GM12864 (cell line): ENCODE measurements at regions not wholly inside any gene's neighbourhood (a gene's known extent, or its start where the extent isn't known, plus 50 kb on each side); places are given as distances from the start of the nearest gene placed in this dataset.

ENCODE experiments used
- DNase-seq: peaks from one replicate; pipeline ENCODE4 v3.0.0-alpha.2; 2011; ENCODE audit warnings: low read depth
- H3K4me3 ChIP-seq: 2 replicates; pipeline ENCODE4 v1.5.1; 2011; ENCODE audit warnings: mild to moderate bottlenecking, low read depth, low read length, control low read depth
- CTCF ChIP-seq: IDR thresholded peaks from 2 replicates; pipeline ENCODE4 v1.5.1; 2011; ENCODE audit warnings: low read depth, mild to moderate bottlenecking, moderate library complexity, low read length, control low read depth, inconsistent platforms; ENCODE audit errors: missing control alignments

DNA sequence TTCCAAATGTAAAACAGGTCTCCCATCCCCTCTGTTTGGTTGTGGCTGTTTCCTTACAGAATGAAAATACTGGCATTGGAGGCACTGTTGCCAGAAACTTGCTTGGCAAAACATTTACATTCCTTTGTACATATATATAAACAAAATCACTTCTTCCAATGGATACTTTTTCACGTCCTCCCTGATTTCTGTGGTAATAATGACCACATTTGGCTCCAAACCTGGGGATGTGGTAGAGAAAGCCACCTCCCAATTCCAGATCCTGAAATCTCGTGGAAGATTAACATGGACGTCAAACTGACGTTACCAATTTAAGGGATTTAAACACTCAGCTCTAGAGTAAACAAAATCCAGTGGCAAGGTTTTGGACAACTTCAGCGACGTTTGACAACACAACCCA lies 370.8 kb upstream of the ZFHX3 start:
- DNase-seq, result no peak
- no peak for TF ChIP-seq CTCF
- H3K4me3 ChIP-seq, result no peak overlapping the region

DNA sequence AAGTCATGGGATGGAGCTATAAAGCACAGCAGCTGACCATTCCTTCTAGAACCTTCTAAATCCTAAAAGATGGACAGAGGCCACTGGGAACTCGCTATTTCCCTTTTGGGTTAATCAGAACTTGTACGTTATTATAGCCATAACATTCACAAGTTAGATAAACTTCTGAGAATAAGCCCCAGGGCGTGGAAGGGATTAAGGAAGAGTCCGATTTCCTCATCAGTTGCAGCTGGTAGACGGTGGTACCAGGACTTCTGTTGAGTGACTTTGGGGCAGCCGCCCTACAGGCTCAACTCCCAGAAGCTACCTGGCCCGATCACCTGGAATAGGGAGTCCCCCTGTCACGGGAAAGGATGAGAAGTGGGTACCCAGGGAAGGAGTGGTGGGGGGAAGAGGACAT lies 370.1 kb upstream of the ZFHX3 start:
- H3K4me3 ChIP-seq, result no peak overlapping the region
- TF ChIP-seq CTCF, result no peak
- no peak for DNase-seq

DNA sequence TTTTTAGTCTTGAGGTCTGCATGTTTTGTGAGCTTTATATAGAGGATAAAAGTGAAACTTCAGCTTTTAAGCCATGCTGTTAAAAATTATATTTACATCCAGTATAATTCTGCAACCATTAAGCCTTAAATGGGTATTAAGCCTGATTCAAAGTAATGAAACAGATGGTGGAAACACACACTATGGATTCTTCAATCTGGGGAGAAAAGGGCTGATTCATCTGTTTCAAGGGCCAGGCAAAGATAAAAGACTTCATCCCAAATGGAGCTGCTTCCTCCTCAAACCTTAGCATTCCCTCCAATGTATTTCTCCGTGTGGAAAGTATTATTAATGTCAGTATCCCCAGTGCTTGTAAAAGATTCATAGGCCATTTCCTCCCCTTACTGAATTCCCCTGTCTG lies 367.4 kb upstream of the ZFHX3 start:
- DNase-seq, result no peak
- TF ChIP-seq CTCF, result no peak

DNA sequence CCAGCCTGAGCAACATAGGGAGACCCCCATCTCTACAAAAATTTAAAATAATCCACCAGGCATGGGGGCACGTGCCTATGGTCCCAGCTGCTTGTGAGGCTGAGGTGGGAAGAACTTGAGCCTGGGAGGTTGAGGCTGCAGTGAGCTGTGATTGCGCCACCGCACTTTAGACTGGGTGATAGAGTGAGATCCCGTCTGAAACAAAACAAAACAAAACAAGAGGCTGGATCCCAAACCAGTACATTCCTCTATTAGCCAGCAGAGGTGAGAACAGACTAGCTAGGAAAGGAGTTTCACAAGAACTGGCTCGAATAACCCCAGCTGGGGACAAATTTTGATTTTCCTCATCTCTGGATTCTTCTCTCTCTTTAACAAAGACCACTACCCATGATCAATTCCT lies 366.7 kb upstream of the ZFHX3 start:
- H3K4me3 ChIP-seq, result no peak overlapping the region
- TF ChIP-seq CTCF, result no peak
- no peak for DNase-seq

More for the DNA sequence above, 367.4 kb upstream of the ZFHX3 start:
- no peak overlapping the region for H3K4me3 ChIP-seq

GRCh38 chr16:73413830-73414190 lies 365.9 kb upstream of the ZFHX3 start:
- no peak overlapping the region for H3K4me3 ChIP-seq
- DNase-seq, result no peak
- no peak for TF ChIP-seq CTCF

DNA sequence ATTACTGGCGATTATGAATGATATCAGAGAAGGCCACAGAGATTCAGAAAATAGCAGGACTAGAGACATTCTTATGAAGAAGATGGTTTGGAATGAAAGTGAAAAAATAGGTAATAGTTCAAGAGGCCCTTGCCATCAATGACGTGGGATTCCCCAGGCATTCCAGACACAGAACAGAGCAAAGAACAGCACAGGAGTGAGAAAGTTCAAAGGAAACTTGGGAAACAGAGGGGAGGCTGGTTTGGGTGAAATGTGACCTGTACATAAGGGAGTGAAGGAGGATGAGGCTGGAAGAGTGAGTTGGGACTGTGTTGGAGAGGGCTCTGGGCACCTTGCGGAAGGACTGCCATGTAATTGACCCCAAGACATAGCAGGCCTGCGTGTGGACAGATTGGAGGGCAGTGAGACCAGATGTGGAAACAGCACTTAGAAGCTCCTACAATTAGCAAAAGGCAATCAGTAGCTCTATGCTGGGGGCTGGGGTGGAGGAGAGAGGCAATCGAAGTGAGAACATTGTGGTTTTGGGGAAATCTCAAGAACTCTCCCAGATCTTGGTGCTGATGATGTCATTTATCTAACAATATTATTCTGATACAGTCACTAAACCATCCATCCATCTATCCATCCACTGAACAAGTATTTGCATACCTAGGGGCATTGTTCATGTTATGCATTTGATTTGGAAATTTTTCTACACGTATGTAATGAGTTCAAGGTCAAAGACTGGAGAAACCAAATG lies 365.3 kb upstream of the ZFHX3 start:
- no peak for TF ChIP-seq CTCF
- DNase-seq, result no peak
- H3K4me3 ChIP-seq, result no peak overlapping the region

GRCh38 chr16:73412416-73412815 lies 364.5 kb upstream of the ZFHX3 start:
- no peak for DNase-seq
- no peak for TF ChIP-seq CTCF
- no peak overlapping the region for H3K4me3 ChIP-seq
